CD4-positive, alpha-beta T cell treated with Interferon gamma for 1 hour (primary cell): ENCODE measurements at regions not wholly inside any gene's neighbourhood (a gene's known extent, or its start where the extent isn't known, plus 50 kb on each side); places are given as distances from the start of the nearest gene placed in this dataset.
"Not testable (repeated sequence)": the region's sequence is repeated elsewhere in the genome, so short reads cannot be mapped to it uniquely, and the experiment has no call there.

ENCODE experiments used
- DNase-seq: peaks from one replicate; pipeline ENCODE4 v3.0.0-alpha.2; 2020

DNA sequence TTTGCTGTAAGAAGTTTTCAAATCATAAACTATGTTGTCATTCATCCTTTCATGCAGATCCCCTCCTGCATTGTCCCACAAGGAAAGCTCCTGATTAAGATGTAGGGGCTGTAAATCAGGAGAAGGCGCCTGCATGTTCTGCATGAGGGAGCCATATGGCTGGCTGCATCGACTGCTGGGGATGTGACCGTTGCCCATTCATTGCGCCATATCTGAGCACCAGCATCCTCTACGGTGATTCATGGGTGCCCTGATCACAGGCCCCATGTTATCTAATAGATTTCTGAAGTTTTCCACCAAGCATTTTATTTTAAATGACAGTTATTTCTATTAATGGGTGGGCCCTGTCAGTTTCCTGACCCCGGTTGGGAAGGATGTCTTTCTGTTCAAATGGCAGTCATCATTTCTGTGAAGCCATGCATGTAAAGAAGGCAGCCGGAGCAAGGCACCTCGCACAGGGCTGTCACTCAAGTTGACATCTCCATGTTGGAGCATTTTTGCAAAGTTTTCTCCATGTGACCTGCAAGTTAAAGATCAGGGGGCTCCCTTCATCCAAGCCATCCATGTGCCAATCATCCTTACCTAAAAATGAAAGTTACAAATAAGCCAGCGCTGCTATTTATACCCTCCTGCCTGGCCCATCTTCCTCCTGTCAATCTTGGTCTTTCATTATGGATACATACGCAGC is 128.8 kb downstream of the TEX36 start:
- no peak for DNase-seq

DNA sequence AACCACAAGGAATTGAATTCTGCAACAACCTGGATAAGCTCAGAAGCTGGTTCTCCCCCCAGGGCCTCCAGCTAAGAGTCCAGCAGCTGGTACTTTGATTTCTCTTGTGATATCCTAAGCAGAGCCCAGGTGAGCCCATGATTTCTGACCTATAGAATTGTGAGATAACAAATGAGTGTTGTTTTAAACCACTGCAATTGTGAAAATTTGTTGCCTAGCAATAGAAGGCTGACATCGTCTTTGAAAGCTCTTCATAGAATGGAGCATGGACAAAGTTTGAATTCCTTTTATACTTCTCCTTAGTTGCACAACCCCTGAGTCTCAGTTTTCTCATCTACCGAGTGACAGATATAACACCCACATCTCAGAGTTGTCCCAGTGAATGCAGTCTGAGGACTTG is 129.9 kb downstream of the TEX36 start:
- DNase-seq: no peak

DNA sequence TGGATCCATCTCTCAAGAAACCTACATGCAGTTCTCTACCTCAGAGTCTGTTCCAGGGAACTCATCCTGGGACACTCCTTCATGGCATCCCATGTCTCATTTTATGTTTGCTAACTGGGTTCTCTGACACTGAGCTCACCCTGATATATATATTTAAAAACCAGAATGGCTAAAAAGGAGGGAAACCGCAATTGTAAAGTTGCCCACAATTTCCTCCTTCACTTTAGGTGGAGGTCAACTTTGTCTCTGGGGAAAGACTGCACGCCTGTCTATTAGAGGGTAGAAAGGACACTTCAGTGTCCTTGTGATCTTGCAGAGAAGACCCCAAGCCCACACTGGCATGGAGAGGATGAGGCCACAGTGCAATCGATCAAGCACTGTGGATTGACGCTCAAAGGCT is 131.7 kb downstream of the TEX36 start:
- DNase-seq: no peak

DNA sequence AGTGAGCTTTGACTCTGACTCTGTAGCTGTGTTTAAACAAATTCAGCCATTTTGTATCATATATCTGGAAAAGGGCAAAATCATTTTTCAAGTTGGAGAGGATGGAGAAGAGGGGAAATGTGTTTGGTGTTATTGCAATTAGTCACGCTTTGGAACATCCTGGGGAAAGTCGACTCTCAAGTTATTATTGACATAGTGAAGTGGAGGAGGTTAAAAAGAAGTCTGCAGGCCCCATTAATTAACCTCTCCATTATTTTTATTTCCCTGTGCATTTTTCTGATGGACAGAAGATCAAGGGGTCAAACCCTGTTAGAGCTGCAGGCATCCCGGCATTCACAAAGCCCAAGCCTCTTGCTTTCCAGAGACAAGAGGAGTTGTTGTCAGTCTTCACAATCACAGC is 132.6 kb downstream of the TEX36 start:
- no peak for DNase-seq

DNA sequence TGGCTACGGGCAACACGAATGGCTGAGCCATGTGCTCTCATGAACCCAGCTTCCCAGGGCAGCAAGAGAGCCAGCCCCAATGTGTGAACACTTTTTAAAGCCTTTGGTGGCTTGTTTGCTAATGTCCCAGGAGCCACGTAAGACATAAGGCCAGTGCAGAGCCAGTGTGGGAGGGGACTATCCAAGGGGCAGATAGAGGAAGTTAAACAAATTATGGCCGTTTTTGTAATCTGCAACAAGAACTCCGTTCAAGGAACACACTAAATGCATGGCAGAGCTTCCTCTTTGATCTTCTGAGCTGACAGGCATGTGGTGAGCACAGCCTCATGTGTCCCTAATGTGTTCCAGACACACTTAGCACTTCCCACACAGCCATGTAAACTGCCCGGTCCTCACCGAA is 133.3 kb downstream of the TEX36 start:
- no peak for DNase-seq

DNA sequence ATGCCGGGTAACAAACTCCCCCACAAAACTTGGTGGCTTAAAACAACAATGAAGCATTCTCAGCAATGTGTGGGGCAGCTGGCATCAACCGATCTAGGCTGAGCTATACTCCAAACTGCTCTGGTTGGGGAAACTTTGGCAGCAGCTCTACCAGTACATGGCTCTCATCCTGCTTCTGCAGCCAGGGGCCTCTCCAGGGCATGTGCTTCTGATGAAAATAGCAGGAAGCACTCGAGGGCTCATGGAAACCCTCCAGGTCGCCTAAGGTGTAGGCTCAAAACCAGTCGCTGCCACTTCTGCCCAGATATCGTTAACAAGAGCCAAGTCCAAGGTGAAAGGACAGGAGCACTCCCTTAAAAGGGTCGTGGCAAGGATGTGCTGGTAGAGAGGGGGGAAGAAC is 134.1 kb downstream of the TEX36 start:
- no peak for DNase-seq

DNA sequence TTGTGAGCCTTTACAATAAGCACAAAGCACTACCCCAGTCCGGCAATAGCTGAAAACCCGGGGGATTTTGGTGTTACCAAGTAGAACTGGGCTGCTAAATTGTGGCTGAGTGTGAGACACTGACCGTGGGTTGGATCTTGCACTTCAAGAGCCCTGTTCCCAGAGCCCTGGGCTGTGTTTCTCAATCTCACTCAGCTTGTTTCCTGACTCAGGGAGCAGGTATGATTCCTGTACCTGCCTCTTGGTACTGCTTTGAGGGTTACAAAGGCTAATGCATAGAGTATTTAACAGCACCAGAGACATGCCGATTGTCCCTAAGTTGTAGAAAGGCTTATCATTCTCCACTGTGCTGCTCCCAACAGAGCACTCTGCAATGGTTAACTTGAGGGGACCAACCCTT is 134.6 kb downstream of the TEX36 start:
- DNase-seq: no peak

DNA sequence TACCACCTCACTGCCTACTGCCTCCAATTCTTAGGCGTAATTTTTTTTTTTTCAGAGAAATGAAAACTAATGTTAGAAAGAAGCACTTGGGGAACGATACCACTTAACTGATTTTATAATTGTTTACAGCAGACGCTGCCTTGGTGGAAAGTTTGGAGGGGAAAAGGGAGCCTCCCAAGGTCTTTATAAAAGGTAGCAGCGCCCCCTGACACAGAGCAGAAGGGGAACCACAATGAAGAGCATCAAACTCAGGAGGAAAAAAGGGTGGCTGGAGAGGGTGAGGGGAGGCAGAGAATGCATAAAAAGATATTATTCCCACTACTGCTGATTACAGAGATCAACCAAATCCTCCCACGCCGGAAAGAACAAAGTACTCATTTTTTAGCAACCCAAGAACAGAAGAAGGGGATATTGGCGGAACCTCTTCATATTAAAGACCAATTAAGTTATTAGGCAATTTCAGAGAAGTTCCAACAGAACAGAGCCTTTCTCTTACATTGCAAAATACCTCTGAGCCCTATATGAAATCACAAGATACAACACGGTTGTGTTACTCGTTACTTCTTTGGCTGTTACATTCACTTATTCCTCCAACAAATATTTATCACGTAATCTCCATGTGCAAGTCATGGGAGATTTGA is 135.8 kb downstream of the TEX36 start:
- DNase-seq: no peak

DNA sequence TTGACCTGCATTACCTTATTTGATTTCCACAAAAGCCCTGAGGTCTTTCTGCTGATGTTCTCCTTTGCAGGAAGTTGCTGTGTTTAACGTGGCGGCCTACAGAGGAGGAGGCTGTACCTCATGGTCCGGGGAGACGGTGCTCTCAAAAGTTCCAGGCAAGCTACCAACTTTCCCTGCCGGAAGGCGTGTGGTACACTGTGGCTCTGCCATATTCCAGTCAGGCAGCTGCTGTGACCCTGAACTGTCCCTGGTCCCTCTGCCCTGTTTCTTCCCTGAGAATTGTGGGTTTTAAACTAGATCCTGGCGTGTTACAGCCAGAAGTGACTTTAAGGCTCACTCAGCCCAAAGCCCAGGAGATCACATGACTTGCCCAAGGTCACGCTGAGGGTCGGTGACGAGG is 139.2 kb downstream of the TEX36 start:
- no peak for DNase-seq

DNA sequence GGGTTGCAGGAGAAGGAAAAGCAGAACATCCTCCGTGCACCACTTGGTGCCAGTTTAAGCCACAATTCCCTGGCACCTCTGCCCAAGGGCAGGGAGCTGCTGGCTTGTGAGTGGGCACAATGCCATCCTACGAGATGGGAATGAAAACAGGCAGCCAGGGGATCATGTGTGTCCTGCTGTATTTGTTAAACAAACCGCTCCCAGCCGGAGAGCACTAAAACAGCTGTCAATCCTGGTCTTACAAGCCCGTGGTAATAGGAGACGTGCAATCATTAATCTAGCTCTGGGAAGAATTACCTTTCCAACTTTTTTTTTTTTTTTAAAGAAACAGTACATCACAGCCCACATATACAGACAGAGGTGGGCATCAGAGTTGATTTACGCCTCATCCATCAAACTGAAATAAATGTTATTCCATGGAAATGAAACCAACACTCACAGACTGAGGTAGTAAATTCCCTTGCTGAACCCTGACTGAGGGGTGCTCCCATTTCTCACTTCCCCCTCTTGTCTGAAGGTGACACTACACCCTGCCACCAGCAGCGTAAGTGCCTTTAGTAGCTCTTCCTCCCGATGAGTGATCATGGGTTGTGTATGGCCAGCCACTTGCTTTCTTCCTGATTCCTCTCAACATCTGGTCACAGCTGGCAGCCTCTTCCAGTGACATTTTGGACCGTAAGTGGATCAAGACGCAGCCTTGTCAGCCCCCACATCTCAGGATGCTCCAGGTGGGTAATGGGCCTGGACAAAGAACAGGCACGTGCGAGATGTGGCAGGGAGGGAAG is 143.8 kb downstream of the TEX36 start:
- no peak for DNase-seq

DNA sequence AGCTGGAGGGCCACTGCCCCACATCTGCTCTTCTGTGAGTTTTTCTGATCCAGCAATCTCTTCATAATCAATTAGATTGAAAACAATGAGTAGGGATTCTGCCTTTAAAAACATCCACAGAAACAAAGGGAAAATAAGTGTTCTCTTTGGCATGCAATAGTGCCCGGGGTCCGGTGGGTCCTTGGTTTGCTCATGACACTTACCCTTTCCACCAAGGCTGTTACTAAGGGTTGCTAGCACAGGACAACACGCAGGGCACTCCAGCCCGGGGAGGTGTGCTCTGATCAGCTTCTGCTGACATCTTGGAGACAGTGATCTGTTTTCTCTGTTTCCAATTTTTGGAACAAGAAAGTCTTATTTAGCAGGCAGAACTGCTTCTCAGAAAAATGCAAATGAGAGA is 146.7 kb downstream of the TEX36 start:
- no peak for DNase-seq

DNA sequence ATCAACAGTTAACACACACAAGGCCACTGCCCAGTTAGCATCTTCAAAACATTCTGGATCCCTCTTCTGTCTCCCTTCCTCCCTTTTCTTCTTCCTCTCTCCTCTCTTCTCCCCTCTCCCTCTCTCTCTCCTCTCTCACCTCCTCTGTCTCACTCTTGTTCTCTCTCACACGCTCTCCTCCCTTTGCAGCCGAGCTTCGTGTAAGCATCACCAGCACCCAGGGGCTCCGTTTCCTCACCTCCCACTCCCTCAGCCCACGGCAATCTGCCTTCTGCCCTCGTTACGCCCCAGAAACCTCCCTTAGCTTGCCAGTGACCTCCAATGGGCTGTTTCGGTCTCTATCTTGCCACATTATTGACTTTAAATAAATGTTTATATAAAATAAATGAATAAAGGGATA is 147.4 kb downstream of the TEX36 start:
- DNase-seq: no peak

DNA sequence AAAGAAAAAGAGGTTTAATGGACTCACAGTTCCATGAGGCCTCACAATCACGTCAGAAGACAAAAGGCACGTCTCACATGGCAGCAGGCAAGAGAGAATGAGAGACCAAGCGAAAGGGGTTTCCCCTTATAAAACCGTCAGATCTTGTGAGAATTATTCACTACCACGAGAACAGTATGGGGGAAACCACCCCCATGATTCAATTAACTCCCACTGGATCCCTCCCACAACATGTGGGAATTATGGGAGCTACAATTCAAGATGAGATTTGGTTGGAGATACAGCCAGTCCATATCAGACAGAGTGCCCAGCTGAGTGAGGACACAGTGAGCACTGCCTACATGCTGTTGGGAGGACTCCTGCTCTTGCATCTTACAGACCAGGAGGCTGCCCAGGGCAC is 148.4 kb downstream of the TEX36 start:
- no peak for DNase-seq

DNA sequence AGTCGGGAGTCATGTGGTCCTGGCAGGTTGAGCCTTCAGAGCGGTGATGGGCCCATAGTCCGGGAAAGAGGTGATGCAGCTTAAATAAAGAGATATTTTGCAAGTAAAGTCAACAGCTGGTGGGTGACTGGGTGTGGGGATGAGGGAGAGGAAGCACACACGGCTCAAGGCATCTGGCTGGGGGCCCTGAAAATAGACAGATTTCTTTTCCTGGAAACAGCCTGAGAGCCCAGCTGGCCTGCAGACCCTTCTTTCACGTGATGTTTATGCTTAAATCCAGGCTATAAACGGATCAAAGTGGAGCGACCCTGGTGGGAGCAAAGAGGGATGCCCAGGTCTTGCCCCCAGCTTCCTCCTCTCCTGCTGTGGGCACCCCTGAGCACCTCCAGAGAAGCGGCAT is 149.1 kb downstream of the TEX36 start:
- no peak for DNase-seq

DNA sequence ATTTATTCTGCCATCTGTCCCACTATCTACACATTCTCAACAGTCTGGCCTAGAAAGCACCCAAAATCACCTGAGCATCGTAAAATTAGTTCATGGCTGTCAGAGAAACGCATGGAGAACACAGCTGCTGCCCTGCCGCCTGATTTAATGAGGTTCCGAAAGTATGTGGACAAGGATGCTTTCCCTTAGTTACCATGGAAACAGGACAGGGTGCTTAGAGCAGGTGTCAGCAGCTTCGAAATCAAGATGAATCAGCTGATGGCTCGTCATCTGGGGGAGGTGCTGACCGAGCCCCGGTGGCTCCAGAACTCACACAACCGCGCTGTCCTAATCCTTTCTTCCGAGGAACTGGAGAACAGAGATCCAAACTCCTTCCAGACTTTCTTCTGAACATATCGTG is 151.5 kb downstream of the TEX36 start:
- no peak for DNase-seq

DNA sequence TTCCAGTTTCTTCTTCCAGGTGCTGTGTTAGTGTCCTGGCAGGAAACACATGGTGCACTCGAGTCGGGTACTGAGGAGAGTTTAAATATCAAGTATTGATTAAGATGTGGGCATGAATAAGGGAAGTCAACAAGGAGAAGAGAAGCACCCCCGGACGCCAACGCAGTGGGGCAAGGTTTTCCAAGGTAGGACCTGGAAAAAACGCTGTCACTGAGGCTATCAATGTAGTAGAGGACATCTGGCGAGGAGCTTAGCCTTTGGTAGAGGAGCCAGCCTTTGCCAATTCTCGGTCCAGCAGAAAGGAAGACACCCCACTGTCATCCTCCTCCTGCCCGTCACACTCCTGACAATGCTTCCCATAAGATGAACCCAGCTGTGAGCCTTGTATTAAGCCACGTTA is 159.6 kb downstream of the TEX36 start:
- DNase-seq: no peak

DNA sequence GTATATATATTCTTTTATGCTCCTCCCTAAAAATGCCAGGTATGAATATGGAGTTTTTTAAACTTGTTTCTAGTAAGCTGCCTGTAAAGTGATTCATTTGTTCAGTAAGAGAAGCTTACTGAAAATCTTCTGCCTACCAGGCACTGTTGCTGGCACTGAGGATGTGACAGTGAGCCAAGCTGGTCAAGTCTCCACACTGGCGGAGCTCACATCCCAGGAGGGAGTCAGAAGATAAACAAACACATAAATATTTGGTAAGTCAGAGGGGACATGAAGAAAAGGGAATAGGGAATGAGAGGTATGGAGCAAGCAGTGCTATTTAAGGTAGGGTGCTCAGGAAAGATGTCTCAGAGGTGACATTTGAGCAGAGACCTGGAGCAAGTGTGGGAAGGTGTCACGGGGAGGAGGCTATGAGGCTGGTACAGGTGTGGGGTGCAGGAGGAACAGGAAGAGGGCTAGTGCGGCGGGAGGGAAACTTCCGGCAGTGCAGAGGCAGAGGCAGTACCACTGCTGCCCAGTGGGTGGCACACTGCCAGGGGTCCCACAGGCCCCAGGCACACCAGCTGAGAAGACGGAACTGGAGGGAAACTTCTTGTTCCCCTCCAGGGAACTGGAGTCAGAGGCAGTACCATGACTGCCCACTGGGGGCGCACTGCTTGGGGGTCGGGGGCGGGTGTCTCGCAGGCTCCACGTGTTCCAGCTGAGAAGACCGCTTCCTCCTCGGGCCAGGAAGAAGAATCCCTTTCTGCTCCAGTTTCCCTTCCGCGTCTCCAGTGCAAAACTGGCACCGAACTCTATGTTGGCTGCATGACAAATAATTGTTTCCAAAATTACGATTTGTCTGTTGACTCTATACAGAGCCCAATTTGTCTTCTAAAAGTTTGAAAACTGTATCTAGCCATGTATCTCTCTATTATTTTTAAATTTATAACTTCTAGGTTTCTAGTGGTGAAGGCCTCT is 161.0 kb downstream of the TEX36 start:
- no peak for DNase-seq

DNA sequence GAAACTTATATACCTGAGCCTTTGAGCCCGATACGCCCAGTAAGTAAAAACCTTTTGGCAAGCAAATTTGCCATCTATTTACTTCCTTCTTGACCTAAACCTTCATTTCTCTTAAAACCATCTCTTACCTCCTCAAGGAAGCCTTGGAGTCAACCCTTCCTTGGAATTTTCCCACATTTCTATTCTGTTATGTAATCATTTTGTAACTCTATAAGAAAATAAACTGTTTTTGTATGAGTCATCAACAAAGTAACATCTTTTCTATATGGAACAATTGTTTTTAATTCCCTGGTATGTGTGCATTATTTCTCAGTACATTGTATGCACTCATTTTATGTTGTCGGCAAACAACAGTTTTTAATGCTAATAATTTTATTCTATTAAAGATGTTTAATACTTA is 162.0 kb downstream of the TEX36 start:
- no peak for DNase-seq

DNA sequence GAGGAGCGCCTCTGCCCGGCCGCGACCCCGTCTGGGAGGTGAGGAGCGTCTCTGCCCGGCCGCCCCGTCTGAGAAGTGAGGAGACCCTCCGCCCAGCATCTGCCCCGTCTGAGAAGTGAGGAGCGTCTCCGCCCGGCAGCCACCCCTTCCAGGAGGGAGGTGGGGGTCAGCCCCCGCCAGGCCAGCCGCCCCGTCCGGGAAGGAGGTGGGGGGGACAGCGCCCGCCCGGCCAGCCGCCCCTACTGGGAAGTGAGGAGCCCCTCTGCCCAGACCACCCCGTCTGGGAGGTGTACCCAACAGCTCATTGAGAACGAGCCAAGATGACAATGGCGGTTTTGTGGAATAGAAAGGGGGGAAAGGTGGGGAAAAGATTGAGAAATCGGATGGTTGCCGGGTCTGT is 164.6 kb downstream of the TEX36 start:
- not testable (repeated sequence) for DNase-seq

DNA sequence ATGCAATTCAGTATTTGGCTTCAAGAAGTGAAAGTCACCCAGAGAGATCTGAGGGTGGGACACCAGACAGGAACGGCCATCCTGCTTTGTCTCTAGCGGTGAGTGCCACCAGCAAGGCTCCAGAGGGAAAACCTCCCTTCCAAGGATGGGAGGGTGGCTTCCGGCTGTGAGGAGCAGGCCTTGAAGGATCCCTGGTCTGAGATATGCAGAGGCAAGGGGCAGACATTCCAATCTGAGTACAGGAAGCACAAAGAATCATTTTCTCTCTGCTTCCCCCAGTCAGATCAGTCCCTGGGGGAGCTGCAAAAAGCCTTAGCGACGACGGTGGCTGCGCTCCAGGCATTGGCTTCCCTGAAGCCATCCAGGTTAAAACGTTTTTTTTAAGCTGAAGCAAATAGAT is 167.4 kb downstream of the TEX36 start:
- DNase-seq: no peak

DNA sequence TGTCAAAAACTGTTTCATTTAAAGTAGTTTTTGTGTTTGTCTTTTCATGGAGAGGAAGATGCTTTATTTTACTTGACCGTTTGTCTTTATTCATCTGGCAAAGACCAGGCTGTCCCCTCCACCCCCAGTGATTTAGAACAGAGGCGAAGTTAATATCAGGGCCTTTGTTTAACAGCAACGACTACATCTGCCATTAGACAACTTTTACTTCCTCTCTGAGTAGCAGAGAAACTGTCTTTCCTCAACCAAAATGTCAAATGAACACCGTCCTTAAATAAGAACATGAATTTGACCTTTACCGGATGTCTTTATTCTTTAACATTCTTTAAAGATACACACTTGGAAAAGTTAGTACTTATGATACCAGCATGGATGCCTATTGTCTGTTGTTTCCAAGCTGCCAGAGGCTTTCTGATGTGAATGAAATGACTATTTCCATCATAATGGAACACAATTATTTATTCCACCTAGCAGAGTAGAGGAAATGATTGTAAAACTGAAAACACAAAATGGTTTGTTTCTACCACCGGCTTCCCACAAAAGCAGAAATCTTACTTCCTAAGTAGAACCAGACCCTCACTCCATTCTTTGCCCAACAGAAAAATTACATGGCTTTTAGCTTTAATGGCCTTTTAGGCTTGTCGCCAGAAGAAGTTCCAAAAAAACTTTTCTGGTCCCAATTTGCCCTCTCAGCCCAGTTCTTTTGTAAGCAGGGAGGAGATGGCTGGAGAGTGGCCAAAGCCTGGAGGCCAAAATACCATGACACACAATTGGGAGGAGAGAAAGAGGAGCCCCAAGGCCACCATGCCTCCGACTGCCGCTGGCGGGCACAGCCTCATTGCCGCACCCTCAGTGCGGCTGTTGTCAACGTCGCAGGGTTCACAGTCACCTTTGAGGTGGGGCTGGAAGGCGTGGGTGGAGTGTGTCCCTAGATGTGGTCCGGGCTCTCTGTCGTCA is 168.5 kb downstream of the TEX36 start:
- no peak for DNase-seq
